Hematopoietic multipotent progenitor cell treated with erythropoietin and hydrocortisone succinate and interleukin-3 and kit ligand, for 6 days (in vitro differentiated cells): ENCODE measurements at regions not wholly inside any gene's neighbourhood (a gene's known extent, or its start where the extent isn't known, plus 50 kb on each side); places are given as distances from the start of the nearest gene placed in this dataset.

Experiments used
- DNase-seq: peaks from one replicate; pipeline ENCODE4 v3.0.0-alpha.2; 2015

GRCh38 chr12:108462686-108463085 is 52.4 kb upstream of the FICD start:
- no peak for DNase-seq

- DNase-seq, result no peak
Measured at GRCh38 chr12:108461058-108461660, 53.9 kb upstream of the FICD start.

- DNase-seq, result no peak
Measured at GRCh38 chr12:108459149-108459548, 55.9 kb upstream of the FICD start.

GRCh38 chr12:108457734-108458361 is 57.2 kb upstream of the FICD start:
- DNase-seq, result no peak

- peak; percentile 85 for DNase-seq
Measured at GRCh38 chr12:108457006-108457733, 57.9 kb upstream of the FICD start.

GRCh38 chr12:108455706-108456105 is 59.4 kb upstream of the FICD start:
- DNase-seq, result no peak

GRCh38 chr12:108454539-108455139 is 60.4 kb upstream of the FICD start:
- no peak for DNase-seq

- DNase-seq, result no peak
Measured at GRCh38 chr12:108449478-108449877, 65.6 kb upstream of the FICD start.

GRCh38 chr12:108448246-108448645 is 66.8 kb upstream of the FICD start:
- no peak for DNase-seq

- no peak for DNase-seq
Measured at GRCh38 chr12:108447168-108447832, 67.8 kb upstream of the FICD start.

GRCh38 chr12:108446766-108447165 is 68.3 kb upstream of the FICD start:
- no peak for DNase-seq

GRCh38 chr12:108442910-108443309 is 72.2 kb upstream of the FICD start:
- no peak for DNase-seq

- no peak for DNase-seq
Measured at GRCh38 chr12:108442067-108442466, 73.0 kb upstream of the FICD start.

- no peak for DNase-seq
Measured at GRCh38 chr12:108441549-108441948, 73.5 kb upstream of the FICD start.

- no peak for DNase-seq
Measured at GRCh38 chr12:108440736-108441135, 74.3 kb upstream of the FICD start.

- no peak for DNase-seq
Measured at GRCh38 chr12:108438667-108439066, 76.4 kb upstream of the FICD start.

GRCh38 chr12:108432423-108433121 is 82.5 kb upstream of the FICD start:
- DNase-seq, result no peak

- DNase-seq, result no peak
Measured at GRCh38 chr12:108430926-108431325, 84.2 kb upstream of the FICD start.

GRCh38 chr12:108430245-108430644 is 84.8 kb upstream of the FICD start:
- DNase-seq, result no peak

- no peak for DNase-seq
Measured at GRCh38 chr12:108425238-108425795, 86.2 kb upstream of the CMKLR1 start.

GRCh38 chr12:108424816-108425215 is 85.7 kb upstream of the CMKLR1 start:
- DNase-seq, result no peak

GRCh38 chr12:108424026-108424425 is 84.9 kb upstream of the CMKLR1 start:
- no peak for DNase-seq
